ENCODE measurements at regions not wholly inside any gene's neighbourhood (a gene's known extent, or its start where the extent isn't known, plus 50 kb on each side); places are given as distances from the start of the nearest gene placed in this dataset.

DNA sequence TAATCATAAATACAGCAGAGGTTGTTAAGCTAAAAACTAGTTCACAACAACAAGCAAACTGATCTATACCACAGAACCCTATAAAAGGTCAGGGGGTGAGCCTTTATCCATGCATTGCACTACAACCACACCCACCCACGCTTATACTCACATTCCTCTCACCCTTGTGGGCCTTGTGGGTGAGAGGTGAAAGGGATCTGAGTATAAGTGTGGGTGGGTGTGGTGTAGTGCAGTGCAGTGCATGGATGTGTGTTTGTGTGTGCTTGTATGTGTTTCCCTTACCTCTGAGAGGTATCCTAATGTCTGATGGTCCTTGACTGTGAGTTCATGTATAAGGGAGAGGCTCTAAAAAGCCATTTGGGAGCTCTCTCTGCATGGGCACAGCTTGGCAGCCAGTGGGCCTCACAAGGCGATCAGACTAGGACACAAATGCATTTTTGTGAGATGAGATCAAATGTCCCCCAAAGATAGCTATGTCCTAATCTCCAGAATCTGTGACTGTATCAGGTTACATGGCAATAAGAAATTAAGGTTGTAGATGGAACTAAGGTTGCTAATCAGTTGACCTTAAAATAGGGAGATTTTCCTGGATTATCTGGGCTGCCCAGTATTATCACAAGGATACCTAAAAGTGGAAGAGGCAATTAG is 95.5 kb upstream of the DPT start:
- no TSS peak for BruUV-seq (replicated peaks)
- Histone ChIP-seq H3K4me3 (ENCODE audit: low read depth, low read length, poor library complexity, severe bottlenecking) (no peak overlapping the region), H3K9me3 (ENCODE audit: low read depth, low read length, poor library complexity, severe bottlenecking) (no peaks in the 10 kb centered on the region), H3K36me3 (ENCODE audit: insufficient read depth, low read length, poor library complexity, severe bottlenecking) (no peaks in the 10 kb centered on the region), H3K27me3 (replicated peaks; ENCODE audit: insufficient read depth, low read depth, low read length, poor library complexity) (no peaks in the 10 kb centered on the region), H3K27ac (ENCODE audit: low read depth, low read length, poor library complexity, severe bottlenecking) (no peak overlapping the region), H3K4me1 (ENCODE audit: insufficient read depth, low read length, poor library complexity, severe bottlenecking) (peaks cover 8% of the 10 kb centered on the region)
- ChIA-PET POLR2A (ENCODE audit: low non-redundant PET) (interaction anchor here (0.6 kb wide), 1 partner anchor 136 kb away, joined by 3 read pairs; no protein-coding TSS in a partner anchor), CTCF (no interaction called here)
- TF ChIP-seq, protein P1, sequence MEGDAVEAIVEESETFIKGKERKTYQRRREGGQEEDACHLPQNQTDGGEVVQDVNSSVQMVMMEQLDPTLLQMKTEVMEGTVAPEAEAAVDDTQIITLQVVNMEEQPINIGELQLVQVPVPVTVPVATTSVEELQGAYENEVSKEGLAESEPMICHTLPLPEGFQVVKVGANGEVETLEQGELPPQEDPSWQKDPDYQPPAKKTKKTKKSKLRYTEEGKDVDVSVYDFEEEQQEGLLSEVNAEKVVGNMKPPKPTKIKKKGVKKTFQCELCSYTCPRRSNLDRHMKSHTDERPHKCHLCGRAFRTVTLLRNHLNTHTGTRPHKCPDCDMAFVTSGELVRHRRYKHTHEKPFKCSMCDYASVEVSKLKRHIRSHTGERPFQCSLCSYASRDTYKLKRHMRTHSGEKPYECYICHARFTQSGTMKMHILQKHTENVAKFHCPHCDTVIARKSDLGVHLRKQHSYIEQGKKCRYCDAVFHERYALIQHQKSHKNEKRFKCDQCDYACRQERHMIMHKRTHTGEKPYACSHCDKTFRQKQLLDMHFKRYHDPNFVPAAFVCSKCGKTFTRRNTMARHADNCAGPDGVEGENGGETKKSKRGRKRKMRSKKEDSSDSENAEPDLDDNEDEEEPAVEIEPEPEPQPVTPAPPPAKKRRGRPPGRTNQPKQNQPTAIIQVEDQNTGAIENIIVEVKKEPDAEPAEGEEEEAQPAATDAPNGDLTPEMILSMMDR (conservative IDR thresholded peaks at IDR 0.05; ENCODE audit: low read depth, low read length) = no peak
- no peak for TF ChIP-seq EZH2 (IDR thresholded peaks at IDR 0.05; ENCODE audit: borderline replicate concordance, low read depth, low read length, poor library complexity, severe bottlenecking)
- intact Hi-C loops (cut with micrococcal nuclease; ENCODE audit: unreplicated experiment) = no loop called here
- DNase-seq (ENCODE audit: low spot score) = no peak

DNA sequence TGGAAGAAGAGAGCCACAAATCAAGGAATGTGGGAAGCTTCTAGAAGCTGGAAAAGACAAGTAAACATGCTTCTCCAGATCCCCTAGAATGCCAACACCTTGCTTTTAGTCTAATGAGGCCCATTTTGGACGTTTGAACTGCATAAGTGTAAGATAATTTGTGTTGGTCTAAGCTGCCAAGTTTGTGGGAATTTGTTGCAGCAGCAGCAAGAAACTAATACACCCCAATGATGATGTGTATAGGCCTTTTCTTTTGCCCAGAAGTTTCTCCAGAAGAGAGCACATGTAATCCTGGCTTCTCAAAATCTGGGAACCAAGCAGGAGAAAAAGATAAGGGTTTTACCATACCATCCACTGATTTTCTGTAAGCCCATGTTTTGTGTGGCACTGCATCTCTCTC is 96.1 kb upstream of the DPT start:
- H3K4me1 ChIP-seq (ENCODE audit: insufficient read depth, low read length, poor library complexity, severe bottlenecking) = peaks cover 11% of the 10 kb centered on the region
- DNase-seq (ENCODE audit: low spot score) = no peak
- no TSS peak for BruUV-seq (replicated peaks)
- H3K36me3 ChIP-seq (ENCODE audit: insufficient read depth, low read length, poor library complexity, severe bottlenecking) = no peaks in the 10 kb centered on the region
- no peak overlapping the region for H3K27ac ChIP-seq (ENCODE audit: low read depth, low read length, poor library complexity, severe bottlenecking)
- TF ChIP-seq, protein P1 (conservative IDR thresholded peaks at IDR 0.05; ENCODE audit: low read depth, low read length) = no peak
- TF ChIP-seq EZH2 (IDR thresholded peaks at IDR 0.05; ENCODE audit: borderline replicate concordance, low read depth, low read length, poor library complexity, severe bottlenecking) = no peak
- intact Hi-C loops (cut with micrococcal nuclease; ENCODE audit: unreplicated experiment) = no loop called here
- no peak overlapping the region for H3K4me3 ChIP-seq (ENCODE audit: low read depth, low read length, poor library complexity, severe bottlenecking)
- POLR2A ChIA-PET (ENCODE audit: low non-redundant PET) = no interaction called here
- H3K9me3 ChIP-seq (ENCODE audit: low read depth, low read length, poor library complexity, severe bottlenecking) = no peaks in the 10 kb centered on the region
- CTCF ChIA-PET = no interaction called here
- no peaks in the 10 kb centered on the region for H3K27me3 ChIP-seq (replicated peaks; ENCODE audit: insufficient read depth, low read depth, low read length, poor library complexity)

DNA sequence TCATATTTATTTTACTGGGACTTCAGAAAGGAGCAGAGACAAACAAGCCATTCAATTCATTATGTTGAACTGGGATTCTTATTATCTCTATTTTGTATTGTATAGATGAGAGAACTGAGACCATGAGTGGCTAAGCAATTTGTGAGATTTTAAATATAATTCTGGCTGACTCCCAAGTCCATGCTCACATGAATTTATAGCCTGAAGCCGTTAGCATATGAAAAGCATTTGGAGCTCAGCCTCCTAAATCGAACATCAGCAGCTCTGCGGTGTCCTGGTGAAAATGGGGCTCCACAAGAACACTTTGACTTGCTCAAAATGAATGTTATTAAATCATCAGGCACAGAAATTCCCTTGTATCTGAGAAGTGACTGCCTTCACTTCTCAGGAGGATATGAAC is 96.8 kb upstream of the DPT start:
- POLR2A ChIA-PET (ENCODE audit: low non-redundant PET) = no interaction called here
- no TSS peak for BruUV-seq (replicated peaks)
- Histone ChIP-seq H3K4me1 (ENCODE audit: insufficient read depth, low read length, poor library complexity, severe bottlenecking) (peaks cover 11% of the 10 kb centered on the region), H3K36me3 (ENCODE audit: insufficient read depth, low read length, poor library complexity, severe bottlenecking) (no peaks in the 10 kb centered on the region), H3K27ac (ENCODE audit: low read depth, low read length, poor library complexity, severe bottlenecking) (no peak overlapping the region), H3K4me3 (ENCODE audit: low read depth, low read length, poor library complexity, severe bottlenecking) (no peak overlapping the region), H3K9me3 (ENCODE audit: low read depth, low read length, poor library complexity, severe bottlenecking) (no peaks in the 10 kb centered on the region), H3K27me3 (replicated peaks; ENCODE audit: insufficient read depth, low read depth, low read length, poor library complexity) (no peaks in the 10 kb centered on the region)
- CTCF ChIA-PET = no interaction called here
- intact Hi-C loops (cut with micrococcal nuclease; ENCODE audit: unreplicated experiment) = no loop called here
- TF ChIP-seq EZH2 (IDR thresholded peaks at IDR 0.05; ENCODE audit: borderline replicate concordance, low read depth, low read length, poor library complexity, severe bottlenecking) = no peak
- TF ChIP-seq, protein P1 (conservative IDR thresholded peaks at IDR 0.05; ENCODE audit: low read depth, low read length) = no peak
- no peak for DNase-seq (ENCODE audit: low spot score)
